CD4-positive, alpha-beta T cell treated with Interleukin-6 at 100 ng/mL for 8 hours (primary cell): ENCODE measurements at regions not wholly inside any gene's neighbourhood (a gene's known extent, or its start where the extent isn't known, plus 50 kb on each side); places are given as distances from the start of the nearest gene placed in this dataset.

ENCODE experiments used
- DNase-seq: peaks from one replicate; pipeline ENCODE4 v3.0.0-alpha.2; 2020; ENCODE audit warnings: mixed read lengths, low spot score

GRCh38 chr6:30396833-30397479 is 52.0 kb downstream of the RPP21 start:
- DNase-seq: peak; percentile 75

GRCh38 chr6:30397697-30398096 is 52.7 kb downstream of the RPP21 start:
- no peak for DNase-seq

- DNase-seq: no peak
Observed at GRCh38 chr6:30399390-30400058, 54.6 kb downstream of the RPP21 start.

GRCh38 chr6:30405934-30406333 is 61.0 kb downstream of the RPP21 start:
- DNase-seq: no peak

DNA sequence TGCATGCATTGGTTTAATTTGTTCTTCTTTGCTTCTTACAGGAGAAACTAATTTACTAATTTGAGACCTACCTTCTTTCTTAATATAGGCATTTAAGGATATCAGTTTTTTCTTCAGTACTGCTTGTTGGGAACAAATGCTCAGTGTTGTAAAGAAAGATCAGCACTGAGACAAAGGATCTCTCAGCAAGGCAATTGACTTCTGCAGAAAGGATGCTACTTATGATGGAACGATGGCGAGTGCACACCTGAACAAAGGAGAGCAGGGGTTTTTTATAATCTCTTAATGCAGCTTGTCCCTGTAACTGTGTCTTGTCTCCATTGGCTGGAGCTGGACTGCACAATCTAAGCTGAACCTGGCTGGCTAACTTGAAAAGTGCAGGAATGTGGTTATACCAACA is 64.2 kb downstream of the RPP21 start:
- no peak for DNase-seq

- DNase-seq: peak; percentile 61
Observed at GRCh38 chr6:30411515-30412207, 66.7 kb downstream of the RPP21 start.

DNA sequence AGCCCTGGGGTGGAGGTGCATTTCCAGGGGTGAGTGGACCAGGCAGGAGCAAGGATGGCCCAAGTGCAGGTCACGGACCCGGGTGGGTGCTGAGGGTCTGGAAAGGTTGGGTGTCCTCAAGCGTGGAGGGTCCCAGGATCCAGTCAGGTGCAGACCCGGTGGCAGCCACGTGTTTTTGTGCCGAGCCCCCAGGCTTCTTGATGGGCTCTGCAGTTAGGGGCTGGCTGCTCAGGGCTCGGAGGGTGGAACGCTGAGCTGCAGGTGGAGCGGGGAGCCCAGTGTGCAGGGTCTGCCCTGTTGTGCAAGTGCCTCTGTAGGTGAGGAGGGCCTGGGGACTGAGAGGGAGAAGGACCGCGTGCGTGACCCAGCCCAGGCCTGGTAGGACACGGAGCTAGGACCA is 70.9 kb upstream of the HLA-E start:
- DNase-seq: no peak

- no peak for DNase-seq
Observed at GRCh38 chr6:30424549-30424948, 64.8 kb upstream of the HLA-E start.
